ENCODE measurements at regions not wholly inside any gene's neighbourhood (a gene's known extent, or its start where the extent isn't known, plus 50 kb on each side); places are given as distances from the start of the nearest gene placed in this dataset.

GRCh38 chr2:30311711-30312110 is 80.4 kb downstream of the LBH start:
- Histone ChIP-seq H2AFZ (ENCODE audit: control insufficient read depth, low read length) (no peak overlapping the region), H3K36me3 (ENCODE audit: control insufficient read depth in 2 of 2, extremely low read depth in 1 of 2, insufficient read depth in 2 of 2, low read length in 2 of 2) (no peaks in the 10 kb centered on the region), H3K4me1 (ENCODE audit: control insufficient read depth, extremely low read depth, insufficient read depth, low read length) (no peaks in the 10 kb centered on the region), H3K27me3 (ENCODE audit: control insufficient read depth, extremely low read depth, insufficient read depth, low read length) (no peaks in the 10 kb centered on the region), H3K9me3 (ENCODE audit: control insufficient read depth, low read depth, low read length) (no peaks in the 10 kb centered on the region), H3K27ac (ENCODE audit: control insufficient read depth, insufficient read depth, low read length) (no peak overlapping the region), H3K4me3 (ENCODE audit: control insufficient read depth in 2 of 3, extremely low read depth in 1 of 3, insufficient read depth in 2 of 3, low read depth in 1 of 3, low read length in 3 of 3) (no peak overlapping the region), H3K4me2 (ENCODE audit: control insufficient read depth, extremely low read depth, insufficient read depth, low read depth, low read length) (no peak overlapping the region), H4K20me1 (ENCODE audit: control insufficient read depth, extremely low read depth, insufficient read depth, low read length) (no peaks in the 10 kb centered on the region), H3K9me1 (ENCODE audit: control insufficient read depth, extremely low read depth, insufficient read depth, low read length) (no peaks in the 10 kb centered on the region), H3K9ac (ENCODE audit: control insufficient read depth, extremely low read depth, insufficient read depth, low read length) (no peak overlapping the region), H3K79me2 (ENCODE audit: control insufficient read depth, insufficient read depth, low read length) (no peaks in the 10 kb centered on the region)
- DNase-seq (ENCODE audit: low read depth, low spot score) (no peak), FAIRE-seq (no peak)
- no peak for TF ChIP-seq EZH2 (IDR thresholded peaks at IDR 0.05; ENCODE audit: low read length)
- no peak for TF ChIP-seq CTCF (optimal IDR thresholded peaks at IDR 0.05 in 1 of 3, IDR thresholded peaks at IDR 0.05 in 1 of 3, conservative IDR thresholded peaks at IDR 0.05 in 1 of 3; ENCODE audit: extremely low read depth in 1 of 3, insufficient read depth in 2 of 3, low read length in 3 of 3)
- dilution Hi-C loops (cut with MboI; ENCODE audit: extremely low pct_ligation_motif_present, low sequenced_read_pairs): no loop called here

- H3K9ac ChIP-seq (ENCODE audit: control insufficient read depth, extremely low read depth, insufficient read depth, low read length): no peak overlapping the region
- no peaks in the 10 kb centered on the region for H3K4me1 ChIP-seq (ENCODE audit: control insufficient read depth, extremely low read depth, insufficient read depth, low read length)
- H3K4me3 ChIP-seq (ENCODE audit: control insufficient read depth in 2 of 3, extremely low read depth in 1 of 3, insufficient read depth in 2 of 3, low read depth in 1 of 3, low read length in 3 of 3): no peak overlapping the region
- FAIRE-seq (no peak), DNase-seq (ENCODE audit: low read depth, low spot score) (no peak)
- H3K36me3 ChIP-seq (ENCODE audit: control insufficient read depth in 2 of 2, extremely low read depth in 1 of 2, insufficient read depth in 2 of 2, low read length in 2 of 2): no peaks in the 10 kb centered on the region
- H3K27ac ChIP-seq (ENCODE audit: control insufficient read depth, insufficient read depth, low read length): no peak overlapping the region
- dilution Hi-C loops (cut with MboI; ENCODE audit: extremely low pct_ligation_motif_present, low sequenced_read_pairs): no loop called here
- no peaks in the 10 kb centered on the region for H3K27me3 ChIP-seq (ENCODE audit: control insufficient read depth, extremely low read depth, insufficient read depth, low read length)
- H3K9me1 ChIP-seq (ENCODE audit: control insufficient read depth, extremely low read depth, insufficient read depth, low read length): no peaks in the 10 kb centered on the region
- no peaks in the 10 kb centered on the region for H3K79me2 ChIP-seq (ENCODE audit: control insufficient read depth, insufficient read depth, low read length)
- TF ChIP-seq CTCF (optimal IDR thresholded peaks at IDR 0.05 in 1 of 3, IDR thresholded peaks at IDR 0.05 in 1 of 3, conservative IDR thresholded peaks at IDR 0.05 in 1 of 3; ENCODE audit: extremely low read depth in 1 of 3, insufficient read depth in 2 of 3, low read length in 3 of 3): no peak
- no peak for TF ChIP-seq EZH2 (IDR thresholded peaks at IDR 0.05; ENCODE audit: low read length)
- no peak overlapping the region for H3K4me2 ChIP-seq (ENCODE audit: control insufficient read depth, extremely low read depth, insufficient read depth, low read depth, low read length)
- no peak overlapping the region for H2AFZ ChIP-seq (ENCODE audit: control insufficient read depth, low read length)
- no peaks in the 10 kb centered on the region for H3K9me3 ChIP-seq (ENCODE audit: control insufficient read depth, low read depth, low read length)
- H4K20me1 ChIP-seq (ENCODE audit: control insufficient read depth, extremely low read depth, insufficient read depth, low read length): no peaks in the 10 kb centered on the region
Measured at GRCh38 chr2:30312916-30313315, 81.6 kb downstream of the LBH start.

Data from keratinocyte (primary cell).